ENCODE measurements at regions not wholly inside any gene's neighbourhood (a gene's known extent, or its start where the extent isn't known, plus 50 kb on each side); places are given as distances from the start of the nearest gene placed in this dataset.

GRCh38 chr1:10945991-10946509 is 66.4 kb upstream of the TARDBP start:
- no peak for DNase-seq (ENCODE audit: low spot score)
- no peak for TF ChIP-seq EZH2phosphoT487 (IDR thresholded peaks at IDR 0.05; ENCODE audit: borderline replicate concordance, low read depth, low read length)
- TF ChIP-seq CTCF (conservative IDR thresholded peaks at IDR 0.05; ENCODE audit: low read length): no peak
- no peaks in the 10 kb centered on the region for H4K20me1 ChIP-seq (ENCODE audit: insufficient read depth, low read length)
- peaks cover 28% of the 10 kb centered on the region for H3K4me1 ChIP-seq (ENCODE audit: insufficient read depth, low read length, poor library complexity, severe bottlenecking)
- H3K4me3 ChIP-seq (ENCODE audit: low read depth, low read length, poor library complexity, severe bottlenecking): no peak overlapping the region
- no peak overlapping the region for H2AFZ ChIP-seq (ENCODE audit: low read length)
- ChIA-PET CTCF (ENCODE audit: unreplicated experiment) (no interaction called here), POLR2A (no interaction called here)
- H3K9me3 ChIP-seq (ENCODE audit: low read length): no peaks in the 10 kb centered on the region
- no TSS peak for BruUV-seq (replicated peaks)
- intact Hi-C loops (cut with micrococcal nuclease; ENCODE audit: unreplicated experiment): no loop called here
- no peaks in the 10 kb centered on the region for H3K36me3 ChIP-seq (ENCODE audit: insufficient read depth, low read length)
- H3K4me2 ChIP-seq (ENCODE audit: low read length): no peak overlapping the region
- H3K9me2 ChIP-seq (ENCODE audit: insufficient read depth, low read length): no peaks in the 10 kb centered on the region
- H3K27ac ChIP-seq (ENCODE audit: low read depth, low read length, poor library complexity, severe bottlenecking): no peak overlapping the region
- H3K79me2 ChIP-seq (ENCODE audit: insufficient read depth, low read depth, low read length): no peaks in the 10 kb centered on the region

- POLR2A ChIA-PET: interaction anchor here (0.6 kb wide), 1 partner anchor 28 kb away, joined by 4 read pairs; no protein-coding TSS in a partner anchor
- no peak overlapping the region for H2AFZ ChIP-seq (ENCODE audit: low read length)
- no peak overlapping the region for H3K4me3 ChIP-seq (ENCODE audit: low read depth, low read length, poor library complexity, severe bottlenecking)
- peaks cover 21% of the 10 kb centered on the region for H3K4me1 ChIP-seq (ENCODE audit: insufficient read depth, low read length, poor library complexity, severe bottlenecking)
- no peak for DNase-seq (ENCODE audit: low spot score)
- BruUV-seq (replicated peaks): no TSS peak
- H3K27ac ChIP-seq (ENCODE audit: low read depth, low read length, poor library complexity, severe bottlenecking): no peak overlapping the region
- intact Hi-C loops (cut with micrococcal nuclease; ENCODE audit: unreplicated experiment): no loop called here
- no peaks in the 10 kb centered on the region for H4K20me1 ChIP-seq (ENCODE audit: insufficient read depth, low read length)
- no peaks in the 10 kb centered on the region for H3K9me2 ChIP-seq (ENCODE audit: insufficient read depth, low read length)
- no peaks in the 10 kb centered on the region for H3K79me2 ChIP-seq (ENCODE audit: insufficient read depth, low read depth, low read length)
- H3K36me3 ChIP-seq (ENCODE audit: insufficient read depth, low read length): no peaks in the 10 kb centered on the region
- no peak for TF ChIP-seq CTCF (conservative IDR thresholded peaks at IDR 0.05; ENCODE audit: low read length)
- no peak for TF ChIP-seq EZH2phosphoT487 (IDR thresholded peaks at IDR 0.05; ENCODE audit: borderline replicate concordance, low read depth, low read length)
- H3K4me2 ChIP-seq (ENCODE audit: low read length): no peak overlapping the region
- CTCF ChIA-PET (ENCODE audit: unreplicated experiment): no interaction called here
- H3K9me3 ChIP-seq (ENCODE audit: low read length): no peaks in the 10 kb centered on the region
These were observed 65.3 kb upstream of the TARDBP start for GRCh38 chr1:10947181-10947580.

- intact Hi-C loops (cut with micrococcal nuclease; ENCODE audit: unreplicated experiment): no loop called here
- H3K4me2 ChIP-seq (ENCODE audit: low read length): no peak overlapping the region
- DNase-seq (ENCODE audit: low spot score): no peak
- no peaks in the 10 kb centered on the region for H3K9me3 ChIP-seq (ENCODE audit: low read length)
- H3K4me1 ChIP-seq (ENCODE audit: insufficient read depth, low read length, poor library complexity, severe bottlenecking): peaks cover 14% of the 10 kb centered on the region
- POLR2A ChIA-PET: interaction anchor here (0.6 to 0.7 kb wide), 2 partner anchors 27 to 33 kb away, joined by 3 to 4 read pairs; no protein-coding TSS in a partner anchor
- no peaks in the 10 kb centered on the region for H3K36me3 ChIP-seq (ENCODE audit: insufficient read depth, low read length)
- no peak overlapping the region for H3K4me3 ChIP-seq (ENCODE audit: low read depth, low read length, poor library complexity, severe bottlenecking)
- CTCF ChIA-PET (ENCODE audit: unreplicated experiment): no interaction called here
- no TSS peak for BruUV-seq (replicated peaks)
- H3K79me2 ChIP-seq (ENCODE audit: insufficient read depth, low read depth, low read length): no peaks in the 10 kb centered on the region
- TF ChIP-seq EZH2phosphoT487 (IDR thresholded peaks at IDR 0.05; ENCODE audit: borderline replicate concordance, low read depth, low read length): no peak
- no peak for TF ChIP-seq CTCF (conservative IDR thresholded peaks at IDR 0.05; ENCODE audit: low read length)
- no peak overlapping the region for H2AFZ ChIP-seq (ENCODE audit: low read length)
- no peaks in the 10 kb centered on the region for H3K9me2 ChIP-seq (ENCODE audit: insufficient read depth, low read length)
- H4K20me1 ChIP-seq (ENCODE audit: insufficient read depth, low read length): no peaks in the 10 kb centered on the region
- H3K27ac ChIP-seq (ENCODE audit: low read depth, low read length, poor library complexity, severe bottlenecking): no peak overlapping the region
These were observed 64.6 kb upstream of the TARDBP start for GRCh38 chr1:10947691-10948462.

All from OCI-LY7 (cell line).